Stomach (tissue), 8 donors: ENCODE measurements at regions not wholly inside any gene's neighbourhood (a gene's known extent, or its start where the extent isn't known, plus 50 kb on each side); places are given as distances from the start of the nearest gene placed in this dataset.
A peak's percentile ranks its signal among the peaks of the same experiment; 100 is the strongest.

Experiments
- DNase-seq, 2 donors: peaks; one replicate each; pipeline versions ENCODE4 v3.0.0 to v3.0.0-alpha.2; 2013 to 2019
- H3K27ac ChIP-seq, 5 donors: fragments of 200-600 bp in 4 of 5; sonication (generic) in 4 of 5; one replicate each; pipeline ENCODE4 v1.5.1; 2013 to 2019; ENCODE audit warnings: mild to moderate bottlenecking in 1 of 5, moderate library complexity in 1 of 5
- H3K27me3 ChIP-seq, 3 donors: fragments of 200-600 bp; sonication (generic); one replicate each; pipeline ENCODE4 v1.5.1; 2017 to 2019; ENCODE audit warnings: mixed run types in 1 of 3
- H3K36me3 ChIP-seq, 4 donors: fragments of 200-600 bp; sonication (generic); 1 replicate in 3 of 4; 2 replicates in 1 of 4; pipeline ENCODE4 v1.5.1; 2016 to 2019
- H3K4me1 ChIP-seq, 4 donors: fragments of 200-600 bp; sonication (generic); one replicate each; pipeline ENCODE4 v1.5.1; 2016 to 2019
- H3K4me3 ChIP-seq, 4 donors: fragments of 200-600 bp; sonication (generic) in 3 of 4; one replicate each; pipeline ENCODE4 v1.5.1; 2016 to 2019; ENCODE audit warnings: mild to moderate bottlenecking in 1 of 4
- H3K9me3 ChIP-seq, 4 donors: fragments of 200-600 bp; sonication (generic); one replicate each; pipeline ENCODE4 v1.5.1; 2016 to 2019
- CTCF ChIP-seq, 7 experiments: fragments of 450-650 bp in 4 of 7; fragments of 200-600 bp in 3 of 7; sonication (generic) in 3 of 7; IDR thresholded peaks; one replicate each; pipeline ENCODE4 v1.5.1; 2016 to 2019; ENCODE audit warnings: antibody characterized with exemption in 7 of 7, control low read depth in 2 of 7, mild to moderate bottlenecking in 1 of 7
- EP300 ChIP-seq: sonication (generic); formaldehyde crosslinking; IDR thresholded peaks from one replicate; pipeline ENCODE4 v1.6.1; 2017; ENCODE audit warnings: antibody characterized with exemption
- POLR2A ChIP-seq, 4 donors: fragments of 450-650 bp; IDR thresholded peaks; one replicate each; pipeline ENCODE4 v1.6.1; 2016; ENCODE audit warnings: antibody characterized with exemption in 4 of 4, control low read depth in 2 of 4, mild to moderate bottlenecking in 1 of 4, moderate library complexity in 1 of 4
- POLR2AphosphoS5 ChIP-seq, 3 donors: sonication (generic); formaldehyde crosslinking; IDR thresholded peaks; one replicate each; pipeline ENCODE4 v1.6.1; 2016; ENCODE audit warnings: antibody characterized with exemption in 3 of 3
- WGBS, 5 donors: extraction: QIAGEN DNeasy Blood & Tissue Kit in 3 of 5; methylation state at CpG; one replicate each; pipeline versions ENCODE4 v1.1.5 to v1.1.7; 2013 to 2018; 5-methylcytosine and 5-hydroxymethylcytosine counted together
- intact Hi-C: fragments of 100-400 bp; cut with DNase I; formaldehyde crosslinking; loops from one replicate; pipeline ENCODE4 v1.15.1; 2023; ENCODE audit warnings: low total_unique reads
- donor health status: healthy with polysubstance abuse.
- donor health status: Bipolar disorder and iron deficiency.
- donor health status: healthy.

- H3K27me3 ChIP-seq: no peaks in the 10 kb centered on the region
- H3K36me3 ChIP-seq: no peaks in the 10 kb centered on the region
- TF ChIP-seq POLR2A (IDR thresholded peaks at IDR 0.05) (no peak), POLR2AphosphoS5 (IDR thresholded peaks at IDR 0.05) (no peak), EP300 (no peak), CTCF (IDR thresholded peaks at IDR 0.05) (no peak)
- 82 to 92% (median 84%) methylated on average over 5 of the region's 5 CpGs for WGBS, 5 donors
- no peak for DNase-seq
- intact Hi-C loops: no loop called here
- H3K4me3 ChIP-seq: no peak overlapping the region
- no peak overlapping the region for H3K27ac ChIP-seq
- H3K4me1 ChIP-seq: no peaks in the 10 kb centered on the region
- H3K9me3 ChIP-seq: no peaks in the 10 kb centered on the region
Observed at GRCh38 chr2:14270036-14270582, 362.4 kb upstream of the LRATD1 start.

GRCh38 chr2:14272396-14273075 is 360.0 kb upstream of the LRATD1 start:
- Histone ChIP-seq H3K36me3 (no peaks in the 10 kb centered on the region), H3K27me3 (no peaks in the 10 kb centered on the region), H3K27ac (no peak overlapping the region), H3K9me3 (peaks cover 0 to 6% (median under 1%) of the 10 kb centered on the region in 4 donors), H3K4me1 (no peaks in the 10 kb centered on the region), H3K4me3 (no peak overlapping the region)
- peak in 1 of 2 donors; percentile 6 for DNase-seq
- WGBS, 5 donors: 40 to 54% (median 42%) methylated on average over 4 of the region's 4 CpGs
- intact Hi-C loops: no loop called here
- no peak for TF ChIP-seq POLR2A (IDR thresholded peaks at IDR 0.05)
- no peak for TF ChIP-seq EP300
- TF ChIP-seq CTCF (IDR thresholded peaks at IDR 0.05): no peak
- TF ChIP-seq POLR2AphosphoS5 (IDR thresholded peaks at IDR 0.05): no peak

GRCh38 chr2:14273650-14274049 is 358.9 kb upstream of the LRATD1 start:
- 71 to 97% (median 84%) methylated on average over 1 of the region's 1 CpG for WGBS, 5 donors
- H3K9me3 ChIP-seq: peaks cover 0 to 7% (median 2%) of the 10 kb centered on the region in 4 donors
- H3K4me3 ChIP-seq: no peak overlapping the region
- H3K27me3 ChIP-seq: no peaks in the 10 kb centered on the region
- no peak overlapping the region for H3K27ac ChIP-seq
- no peak for DNase-seq
- TF ChIP-seq CTCF (IDR thresholded peaks at IDR 0.05) (no peak), EP300 (no peak), POLR2AphosphoS5 (IDR thresholded peaks at IDR 0.05) (no peak), POLR2A (IDR thresholded peaks at IDR 0.05) (no peak)
- intact Hi-C loops: no loop called here
- no peaks in the 10 kb centered on the region for H3K4me1 ChIP-seq
- no peaks in the 10 kb centered on the region for H3K36me3 ChIP-seq

- peaks cover 0 to 13% (median 6%) of the 10 kb centered on the region in 4 donors for H3K4me1 ChIP-seq
- TF ChIP-seq POLR2AphosphoS5 (IDR thresholded peaks at IDR 0.05) (no peak), POLR2A (IDR thresholded peaks at IDR 0.05) (no peak), EP300 (no peak), CTCF (IDR thresholded peaks at IDR 0.05) (no peak)
- no peaks in the 10 kb centered on the region for H3K9me3 ChIP-seq
- no peak overlapping the region for H3K27ac ChIP-seq
- intact Hi-C loops: no loop called here
- no peak overlapping the region for H3K4me3 ChIP-seq
- DNase-seq: no peak
- no peaks in the 10 kb centered on the region for H3K27me3 ChIP-seq
- H3K36me3 ChIP-seq: no peaks in the 10 kb centered on the region
Observed at GRCh38 chr2:14284244-14284643, 348.3 kb upstream of the LRATD1 start.
